ENCODE measurements at regions not wholly inside any gene's neighbourhood (a gene's known extent, or its start where the extent isn't known, plus 50 kb on each side); places are given as distances from the start of the nearest gene placed in this dataset.

- Histone ChIP-seq H3K36me3 (ENCODE audit: control insufficient read depth, insufficient read depth, low read length) (no peaks in the 10 kb centered on the region), H3K4me3 (ENCODE audit: low read depth, low read length) (no peak overlapping the region), H3K27me3 (ENCODE audit: control insufficient read depth, insufficient read depth, low read length) (peaks cover 2% of the 10 kb centered on the region)
- DNase-seq (ENCODE audit: low read depth): no peak
- no peak for TF ChIP-seq CTCF (IDR thresholded peaks at IDR 0.05; ENCODE audit: insufficient read depth, low read length, poor library complexity, severe bottlenecking)
These were observed 81.9 kb upstream of the AUTS2 start for GRCh38 chr7:69516238-69516820.

- Histone ChIP-seq H3K36me3 (ENCODE audit: control insufficient read depth, insufficient read depth, low read length) (no peaks in the 10 kb centered on the region), H3K27me3 (ENCODE audit: control insufficient read depth, insufficient read depth, low read length) (peaks cover 2% of the 10 kb centered on the region), H3K4me3 (ENCODE audit: low read depth, low read length) (no peak overlapping the region)
- TF ChIP-seq CTCF (IDR thresholded peaks at IDR 0.05; ENCODE audit: insufficient read depth, low read length, poor library complexity, severe bottlenecking): no peak
- no peak for DNase-seq (ENCODE audit: low read depth)
These were observed 80.1 kb upstream of the AUTS2 start for GRCh38 chr7:69517985-69518704.

- Histone ChIP-seq H3K27me3 (ENCODE audit: control insufficient read depth, insufficient read depth, low read length) (peaks cover 2% of the 10 kb centered on the region), H3K36me3 (ENCODE audit: control insufficient read depth, insufficient read depth, low read length) (no peaks in the 10 kb centered on the region), H3K4me3 (ENCODE audit: low read depth, low read length) (no peak overlapping the region)
- DNase-seq (ENCODE audit: low read depth): no peak
- TF ChIP-seq CTCF (IDR thresholded peaks at IDR 0.05; ENCODE audit: insufficient read depth, low read length, poor library complexity, severe bottlenecking): no peak
These were observed 79.6 kb upstream of the AUTS2 start for GRCh38 chr7:69518705-69519077.

GRCh38 chr7:69526570-69526969, 71.7 kb upstream of the AUTS2 start:
- no peaks in the 10 kb centered on the region for H3K36me3 ChIP-seq (ENCODE audit: control insufficient read depth, insufficient read depth, low read length)
- TF ChIP-seq CTCF (IDR thresholded peaks at IDR 0.05; ENCODE audit: insufficient read depth, low read length, poor library complexity, severe bottlenecking): no peak
- no peak overlapping the region for H3K4me3 ChIP-seq (ENCODE audit: low read depth, low read length)
- H3K27me3 ChIP-seq (ENCODE audit: control insufficient read depth, insufficient read depth, low read length): no peaks in the 10 kb centered on the region
- no peak for DNase-seq (ENCODE audit: low read depth)

GRCh38 chr7:69527706-69528105, 70.6 kb upstream of the AUTS2 start:
- DNase-seq (ENCODE audit: low read depth): no peak
- Histone ChIP-seq H3K27me3 (ENCODE audit: control insufficient read depth, insufficient read depth, low read length) (no peaks in the 10 kb centered on the region), H3K36me3 (ENCODE audit: control insufficient read depth, insufficient read depth, low read length) (no peaks in the 10 kb centered on the region), H3K4me3 (ENCODE audit: low read depth, low read length) (no peak overlapping the region)
- TF ChIP-seq CTCF (IDR thresholded peaks at IDR 0.05; ENCODE audit: insufficient read depth, low read length, poor library complexity, severe bottlenecking): no peak

GRCh38 chr7:69531050-69531449, 67.2 kb upstream of the AUTS2 start:
- no peak for TF ChIP-seq CTCF (IDR thresholded peaks at IDR 0.05; ENCODE audit: insufficient read depth, low read length, poor library complexity, severe bottlenecking)
- no peak for DNase-seq (ENCODE audit: low read depth)
- H3K27me3 ChIP-seq (ENCODE audit: control insufficient read depth, insufficient read depth, low read length): peaks cover 2% of the 10 kb centered on the region
- H3K36me3 ChIP-seq (ENCODE audit: control insufficient read depth, insufficient read depth, low read length): no peaks in the 10 kb centered on the region
- no peak overlapping the region for H3K4me3 ChIP-seq (ENCODE audit: low read depth, low read length)
